22Rv1 (cell line): ENCODE measurements at regions not wholly inside any gene's neighbourhood (a gene's known extent, or its start where the extent isn't known, plus 50 kb on each side); places are given as distances from the start of the nearest gene placed in this dataset.

Source experiments
- ZFX ChIP-seq: fragments of 450-650 bp; IDR thresholded peaks from 2 replicates; pipeline ENCODE4 v1.6.1; 2017; ENCODE audit warnings: antibody characterized with exemption, borderline replicate concordance
- TF ChIP-seq, protein P1 (sequence below): fragments of 450-650 bp; IDR thresholded peaks from 2 replicates; pipeline ENCODE4 v1.5.1; 2017; ENCODE audit warnings: mild to moderate bottlenecking

DNA sequence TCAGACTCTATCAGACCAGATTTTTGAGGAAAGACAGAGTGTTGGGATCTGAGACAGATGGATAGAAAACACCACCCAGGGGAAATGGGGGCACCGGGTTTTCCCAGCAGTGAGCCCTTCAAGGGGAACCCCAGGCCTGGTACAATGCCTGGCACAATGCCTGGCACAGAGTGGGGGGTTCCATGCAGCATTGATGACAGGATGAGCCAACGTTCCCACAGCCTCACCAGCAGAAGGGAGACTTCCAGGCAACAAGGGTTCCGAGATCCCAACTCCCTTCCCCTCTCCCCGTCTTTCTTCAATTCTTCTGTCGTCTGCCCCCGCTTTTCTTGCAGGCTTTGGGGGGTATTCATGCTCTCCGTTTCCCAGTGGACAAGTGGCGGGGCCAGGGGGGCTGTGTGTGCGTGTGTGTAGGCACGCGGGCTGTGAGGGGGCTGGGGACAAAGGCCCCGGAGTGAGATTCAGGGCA, 132.1 kb upstream of the HAAO start:
- TF ChIP-seq, protein P1, sequence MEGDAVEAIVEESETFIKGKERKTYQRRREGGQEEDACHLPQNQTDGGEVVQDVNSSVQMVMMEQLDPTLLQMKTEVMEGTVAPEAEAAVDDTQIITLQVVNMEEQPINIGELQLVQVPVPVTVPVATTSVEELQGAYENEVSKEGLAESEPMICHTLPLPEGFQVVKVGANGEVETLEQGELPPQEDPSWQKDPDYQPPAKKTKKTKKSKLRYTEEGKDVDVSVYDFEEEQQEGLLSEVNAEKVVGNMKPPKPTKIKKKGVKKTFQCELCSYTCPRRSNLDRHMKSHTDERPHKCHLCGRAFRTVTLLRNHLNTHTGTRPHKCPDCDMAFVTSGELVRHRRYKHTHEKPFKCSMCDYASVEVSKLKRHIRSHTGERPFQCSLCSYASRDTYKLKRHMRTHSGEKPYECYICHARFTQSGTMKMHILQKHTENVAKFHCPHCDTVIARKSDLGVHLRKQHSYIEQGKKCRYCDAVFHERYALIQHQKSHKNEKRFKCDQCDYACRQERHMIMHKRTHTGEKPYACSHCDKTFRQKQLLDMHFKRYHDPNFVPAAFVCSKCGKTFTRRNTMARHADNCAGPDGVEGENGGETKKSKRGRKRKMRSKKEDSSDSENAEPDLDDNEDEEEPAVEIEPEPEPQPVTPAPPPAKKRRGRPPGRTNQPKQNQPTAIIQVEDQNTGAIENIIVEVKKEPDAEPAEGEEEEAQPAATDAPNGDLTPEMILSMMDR = no peak
- no peak for TF ChIP-seq ZFX
